ENCODE measurements at regions not wholly inside any gene's neighbourhood (a gene's known extent, or its start where the extent isn't known, plus 50 kb on each side); places are given as distances from the start of the nearest gene placed in this dataset.

- no peak overlapping the region for H3K4me2 ChIP-seq (ENCODE audit: control insufficient read depth, extremely low read depth, insufficient read depth, low read depth, low read length)
- no peaks in the 10 kb centered on the region for H3K9me1 ChIP-seq (ENCODE audit: control insufficient read depth, extremely low read depth, insufficient read depth, low read length)
- H2AFZ ChIP-seq (ENCODE audit: control insufficient read depth, low read length) = no peak overlapping the region
- H3K9ac ChIP-seq (ENCODE audit: control insufficient read depth, extremely low read depth, insufficient read depth, low read length) = no peak overlapping the region
- TF ChIP-seq CTCF (optimal IDR thresholded peaks at IDR 0.05 in 1 of 3, IDR thresholded peaks at IDR 0.05 in 1 of 3, conservative IDR thresholded peaks at IDR 0.05 in 1 of 3; ENCODE audit: extremely low read depth in 1 of 3, insufficient read depth in 2 of 3, low read length in 3 of 3) (no peak), EZH2 (IDR thresholded peaks at IDR 0.05; ENCODE audit: low read length) (no peak)
- peaks cover 13% of the 10 kb centered on the region for H3K4me1 ChIP-seq (ENCODE audit: control insufficient read depth, extremely low read depth, insufficient read depth, low read length)
- no peak overlapping the region for H3K4me3 ChIP-seq (ENCODE audit: control insufficient read depth in 2 of 3, extremely low read depth in 1 of 3, insufficient read depth in 2 of 3, low read depth in 1 of 3, low read length in 3 of 3)
- H3K27me3 ChIP-seq (ENCODE audit: control insufficient read depth, extremely low read depth, insufficient read depth, low read length) = no peaks in the 10 kb centered on the region
- FAIRE-seq (no peak), DNase-seq (ENCODE audit: low read depth, low spot score) (no peak)
- no peak overlapping the region for H3K27ac ChIP-seq (ENCODE audit: control insufficient read depth, insufficient read depth, low read length)
- dilution Hi-C loops (cut with MboI; ENCODE audit: extremely low pct_ligation_motif_present, low sequenced_read_pairs) = no loop called here
- H3K36me3 ChIP-seq (ENCODE audit: control insufficient read depth in 2 of 2, extremely low read depth in 1 of 2, insufficient read depth in 2 of 2, low read length in 2 of 2) = no peaks in the 10 kb centered on the region
- H3K79me2 ChIP-seq (ENCODE audit: control insufficient read depth, insufficient read depth, low read length) = no peaks in the 10 kb centered on the region
- H3K9me3 ChIP-seq (ENCODE audit: control insufficient read depth, low read depth, low read length) = no peaks in the 10 kb centered on the region
- no peaks in the 10 kb centered on the region for H4K20me1 ChIP-seq (ENCODE audit: control insufficient read depth, extremely low read depth, insufficient read depth, low read length)
These were observed 89.2 kb downstream of the AREG start for GRCh38 chr4:74534121-74534520.

GRCh38 chr4:74534936-74535335 lies 90.0 kb downstream of the AREG start:
- H4K20me1 ChIP-seq (ENCODE audit: control insufficient read depth, extremely low read depth, insufficient read depth, low read length) = no peaks in the 10 kb centered on the region
- TF ChIP-seq EZH2 (IDR thresholded peaks at IDR 0.05; ENCODE audit: low read length) (no peak), CTCF (optimal IDR thresholded peaks at IDR 0.05 in 1 of 3, IDR thresholded peaks at IDR 0.05 in 1 of 3, conservative IDR thresholded peaks at IDR 0.05 in 1 of 3; ENCODE audit: extremely low read depth in 1 of 3, insufficient read depth in 2 of 3, low read length in 3 of 3) (no peak)
- H3K36me3 ChIP-seq (ENCODE audit: control insufficient read depth in 2 of 2, extremely low read depth in 1 of 2, insufficient read depth in 2 of 2, low read length in 2 of 2) = no peaks in the 10 kb centered on the region
- no peak overlapping the region for H3K4me3 ChIP-seq (ENCODE audit: control insufficient read depth in 2 of 3, extremely low read depth in 1 of 3, insufficient read depth in 2 of 3, low read depth in 1 of 3, low read length in 3 of 3)
- H3K9me3 ChIP-seq (ENCODE audit: control insufficient read depth, low read depth, low read length) = no peaks in the 10 kb centered on the region
- DNase-seq (ENCODE audit: low read depth, low spot score) (no peak), FAIRE-seq (no peak)
- H3K4me1 ChIP-seq (ENCODE audit: control insufficient read depth, extremely low read depth, insufficient read depth, low read length) = peaks cover 20% of the 10 kb centered on the region
- H3K4me2 ChIP-seq (ENCODE audit: control insufficient read depth, extremely low read depth, insufficient read depth, low read depth, low read length) = no peak overlapping the region
- H3K9ac ChIP-seq (ENCODE audit: control insufficient read depth, extremely low read depth, insufficient read depth, low read length) = no peak overlapping the region
- H3K27ac ChIP-seq (ENCODE audit: control insufficient read depth, insufficient read depth, low read length) = no peak overlapping the region
- no peaks in the 10 kb centered on the region for H3K9me1 ChIP-seq (ENCODE audit: control insufficient read depth, extremely low read depth, insufficient read depth, low read length)
- no peaks in the 10 kb centered on the region for H3K27me3 ChIP-seq (ENCODE audit: control insufficient read depth, extremely low read depth, insufficient read depth, low read length)
- no peaks in the 10 kb centered on the region for H3K79me2 ChIP-seq (ENCODE audit: control insufficient read depth, insufficient read depth, low read length)
- H2AFZ ChIP-seq (ENCODE audit: control insufficient read depth, low read length) = no peak overlapping the region
- dilution Hi-C loops (cut with MboI; ENCODE audit: extremely low pct_ligation_motif_present, low sequenced_read_pairs) = no loop called here
